GM12873 (cell line): ENCODE measurements at regions not wholly inside any gene's neighbourhood (a gene's known extent, or its start where the extent isn't known, plus 50 kb on each side); places are given as distances from the start of the nearest gene placed in this dataset.

ENCODE experiments used
- TF ChIP-seq, protein P1 (sequence below): IDR thresholded peaks from 2 replicates; pipeline ENCODE4 v1.5.1; 2012; ENCODE audit warnings: low read depth, mild to moderate bottlenecking, moderate library complexity, low read length, control low read depth; ENCODE audit not compliant: insufficient read depth; ENCODE audit errors: missing control alignments

DNA sequence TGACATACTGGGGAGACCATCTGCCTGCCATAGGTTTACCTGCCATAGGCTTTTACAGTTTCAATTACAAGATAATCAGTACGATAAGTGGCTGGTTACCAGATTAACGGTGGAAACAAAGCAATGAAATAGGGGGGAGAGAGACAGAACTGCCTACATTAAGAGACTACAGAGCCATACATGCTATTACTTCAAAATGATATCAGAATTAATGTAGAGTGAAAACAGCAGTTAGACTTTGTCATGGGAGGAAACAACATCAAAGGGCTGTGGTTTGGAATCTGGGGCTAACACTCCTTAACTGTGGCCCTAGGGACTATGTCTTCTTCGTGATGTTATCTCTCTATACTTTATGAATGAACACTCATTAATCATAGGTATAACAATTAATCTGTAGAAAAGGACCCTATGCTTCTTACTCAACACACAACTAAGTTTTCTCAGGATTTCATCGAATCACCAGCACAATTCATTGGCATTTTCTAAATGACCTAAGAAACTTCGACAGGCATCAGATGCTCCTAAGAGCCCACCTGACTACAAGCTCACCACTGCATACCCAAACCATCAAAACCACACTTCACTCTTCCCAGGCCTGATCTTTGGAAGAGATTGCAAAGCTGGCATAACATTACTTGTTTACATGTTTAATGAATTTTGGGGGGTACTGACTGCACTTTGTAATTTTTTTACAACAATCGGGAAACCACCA, 475.6 kb upstream of the SOX5 start:
- TF ChIP-seq, protein P1, sequence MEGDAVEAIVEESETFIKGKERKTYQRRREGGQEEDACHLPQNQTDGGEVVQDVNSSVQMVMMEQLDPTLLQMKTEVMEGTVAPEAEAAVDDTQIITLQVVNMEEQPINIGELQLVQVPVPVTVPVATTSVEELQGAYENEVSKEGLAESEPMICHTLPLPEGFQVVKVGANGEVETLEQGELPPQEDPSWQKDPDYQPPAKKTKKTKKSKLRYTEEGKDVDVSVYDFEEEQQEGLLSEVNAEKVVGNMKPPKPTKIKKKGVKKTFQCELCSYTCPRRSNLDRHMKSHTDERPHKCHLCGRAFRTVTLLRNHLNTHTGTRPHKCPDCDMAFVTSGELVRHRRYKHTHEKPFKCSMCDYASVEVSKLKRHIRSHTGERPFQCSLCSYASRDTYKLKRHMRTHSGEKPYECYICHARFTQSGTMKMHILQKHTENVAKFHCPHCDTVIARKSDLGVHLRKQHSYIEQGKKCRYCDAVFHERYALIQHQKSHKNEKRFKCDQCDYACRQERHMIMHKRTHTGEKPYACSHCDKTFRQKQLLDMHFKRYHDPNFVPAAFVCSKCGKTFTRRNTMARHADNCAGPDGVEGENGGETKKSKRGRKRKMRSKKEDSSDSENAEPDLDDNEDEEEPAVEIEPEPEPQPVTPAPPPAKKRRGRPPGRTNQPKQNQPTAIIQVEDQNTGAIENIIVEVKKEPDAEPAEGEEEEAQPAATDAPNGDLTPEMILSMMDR = no peak

- TF ChIP-seq, protein P1 = no peak
These were observed 474.9 kb upstream of the SOX5 start for GRCh38 chr12:24424376-24424775.

DNA sequence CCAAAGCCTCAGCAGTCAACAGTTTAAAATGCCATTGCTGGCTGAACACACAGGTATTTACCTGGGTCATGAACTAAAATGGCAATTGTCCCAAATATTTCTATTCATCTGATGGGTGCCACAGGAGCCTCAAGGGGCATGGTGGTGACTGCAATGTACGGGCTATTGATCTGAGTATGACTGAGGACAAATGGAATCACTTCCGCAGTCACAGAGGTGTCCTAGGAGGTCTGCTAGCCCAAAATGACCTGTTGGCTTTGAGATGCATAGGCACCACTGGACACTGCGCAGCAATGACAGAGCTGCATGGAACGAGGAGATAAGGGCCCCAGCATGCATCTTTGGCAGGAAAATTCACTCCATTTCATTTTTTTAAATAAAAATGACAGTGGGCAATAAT, 474.1 kb upstream of the SOX5 start:
- TF ChIP-seq, protein P1 = no peak

- TF ChIP-seq, protein P1 = no peak
These were observed 472.3 kb upstream of the SOX5 start for GRCh38 chr12:24421759-24422158.

DNA sequence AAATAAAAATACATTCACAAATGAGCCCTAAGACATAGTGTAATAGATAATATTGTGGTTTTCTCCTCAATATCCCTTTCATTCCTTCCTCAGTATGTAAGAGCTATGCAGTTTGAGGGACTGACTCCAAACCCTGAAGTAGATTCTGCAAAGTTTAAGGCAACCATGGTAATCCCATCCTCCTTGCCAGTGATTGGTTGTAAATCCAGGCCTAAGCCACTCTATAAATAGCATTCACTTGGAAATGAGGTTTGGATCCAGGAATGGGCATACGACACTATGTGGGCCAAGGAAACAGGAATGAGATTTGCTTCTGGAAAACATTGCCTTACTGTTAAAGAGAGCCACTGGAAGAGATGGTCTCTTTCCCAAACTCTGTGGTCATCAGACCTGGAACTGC, 468.7 kb upstream of the SOX5 start:
- TF ChIP-seq, protein P1 = no peak

DNA sequence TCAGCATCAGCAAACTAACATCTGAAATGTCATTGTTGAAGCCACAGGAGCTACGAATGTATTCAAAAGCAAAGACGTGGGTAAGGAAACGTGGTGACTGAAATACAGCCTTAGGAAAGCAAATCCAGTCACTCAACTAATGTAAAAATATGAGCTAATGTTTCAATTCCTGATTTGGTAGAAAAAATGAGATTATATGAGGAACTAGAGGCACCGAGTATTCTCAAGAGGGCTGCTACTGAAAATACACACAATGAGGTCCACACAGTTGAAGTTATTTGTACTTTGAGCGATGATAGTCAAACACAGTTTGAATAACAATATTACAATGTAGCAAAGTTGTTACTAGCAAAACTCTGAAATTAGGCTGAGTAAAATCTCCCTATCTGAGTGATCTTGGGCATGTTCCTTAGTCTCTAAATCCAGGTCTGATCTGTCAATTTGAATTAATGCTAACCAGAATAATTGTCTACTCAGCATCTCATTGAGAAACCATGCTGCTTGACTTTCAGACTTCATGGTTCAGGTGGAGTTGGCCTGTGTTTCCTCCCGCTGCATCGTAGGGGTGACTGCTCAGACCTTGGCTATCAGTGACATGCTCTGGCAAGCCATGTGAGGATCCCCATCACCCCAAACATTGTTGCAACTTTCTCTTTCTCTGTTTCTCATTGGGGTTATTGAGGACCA, 467.1 kb upstream of the SOX5 start:
- TF ChIP-seq, protein P1 = no peak

GRCh38 chr12:24415934-24416333, 466.5 kb upstream of the SOX5 start:
- TF ChIP-seq, protein P1 = no peak
